A549 (cell line): ENCODE measurements at regions not wholly inside any gene's neighbourhood (a gene's known extent, or its start where the extent isn't known, plus 50 kb on each side); places are given as distances from the start of the nearest gene placed in this dataset.

ENCODE experiments used
- CBX2 ChIP-seq: fragments of 200-600 bp; sonication (generic); IDR thresholded peaks from 2 replicates; pipeline ENCODE4 v1.6.1; 2016; ENCODE audit warnings: low read depth, mild to moderate bottlenecking, borderline replicate concordance
- EP300 ChIP-seq, 2 experiments: fragments of >200 bp; sonication (Bioruptor Twin); formaldehyde crosslinking; IDR thresholded peaks; 2 replicates in 1 of 2; 3 replicates in 1 of 2; pipeline ENCODE4 v1.6.1; 2016 to 2017
- JUNB ChIP-seq: fragments of >200 bp; sonication (Bioruptor Twin); formaldehyde crosslinking; IDR thresholded peaks from 2 replicates; pipeline ENCODE4 v1.6.1; 2016
- KDM1A ChIP-seq: fragments of 200-600 bp; sonication (generic); IDR thresholded peaks from 2 replicates; pipeline ENCODE4 v1.6.1; 2016; ENCODE audit warnings: low read depth, mild to moderate bottlenecking
- KDM5A ChIP-seq: fragments of 200-600 bp; sonication (generic); IDR thresholded peaks from 2 replicates; pipeline ENCODE4 v1.6.1; 2016; ENCODE audit warnings: antibody characterized with exemption, mild to moderate bottlenecking
- MAZ ChIP-seq: fragments of 150-350 bp; IDR thresholded peaks from 2 replicates; pipeline ENCODE4 v1.6.1; 2014; ENCODE audit warnings: antibody characterized with exemption, low read depth, low read length, borderline replicate concordance
- POLR2A ChIP-seq: IDR thresholded peaks from 2 replicates; pipeline ENCODE4 v1.6.1; 2012; ENCODE audit warnings: mild to moderate bottlenecking, low read length
- POLR2AphosphoS2 ChIP-seq: conservative IDR thresholded peaks from 2 replicates; pipeline ENCODE4 v1.6.1; 2012; ENCODE audit warnings: low read length, improper control_type of control experiment, inconsistent platforms
- RAD21 ChIP-seq, 2 experiments: fragments of >200 bp in 1 of 2; sonication (Bioruptor Twin) in 1 of 2; formaldehyde crosslinking in 1 of 2; IDR thresholded peaks in 1 of 2; conservative IDR thresholded peaks in 1 of 2; 2 replicates in 1 of 2; 3 replicates in 1 of 2; pipeline ENCODE4 v1.6.1; 2012 to 2018; ENCODE audit warnings: inconsistent platforms in 1 of 2
- TP53 ChIP-seq: fragments of 250-450 bp; sonication (Bioruptor Pico); IDR thresholded peaks from 2 replicates; pipeline ENCODE4 v1.5.0; 2021; ENCODE audit warnings: mild to moderate bottlenecking, moderate library complexity
- TF ChIP-seq, protein P1 (sequence below): fragments of >200 bp; sonication (Bioruptor Twin); formaldehyde crosslinking; IDR thresholded peaks from 3 replicates; pipeline ENCODE4 v1.5.1; 2016
- TF ChIP-seq, protein P2 (sequence below): fragments of >200 bp; sonication (Bioruptor Twin); formaldehyde crosslinking; IDR thresholded peaks from 2 replicates; pipeline ENCODE4 v1.6.1; 2016

DNA sequence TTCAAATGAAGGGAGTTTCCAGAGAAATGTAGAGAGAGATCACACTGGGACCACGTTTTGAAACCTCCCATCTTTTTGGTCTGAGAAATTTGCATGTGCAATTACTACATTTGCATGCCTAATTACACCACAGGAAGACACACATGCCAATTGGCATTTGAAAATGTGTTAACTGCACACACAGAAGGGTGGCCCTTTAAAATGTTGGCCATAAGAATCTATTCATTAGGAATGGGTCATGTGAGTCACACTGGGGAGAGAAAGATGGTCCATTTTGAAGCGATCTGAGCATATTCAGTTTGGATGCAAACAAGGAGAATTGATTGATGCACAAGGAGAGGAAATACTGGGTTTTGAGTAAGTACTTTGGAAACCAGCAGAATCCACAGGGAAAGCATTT, 1407.1 kb upstream of the ACVR2A start:
- TF ChIP-seq, protein P1, sequence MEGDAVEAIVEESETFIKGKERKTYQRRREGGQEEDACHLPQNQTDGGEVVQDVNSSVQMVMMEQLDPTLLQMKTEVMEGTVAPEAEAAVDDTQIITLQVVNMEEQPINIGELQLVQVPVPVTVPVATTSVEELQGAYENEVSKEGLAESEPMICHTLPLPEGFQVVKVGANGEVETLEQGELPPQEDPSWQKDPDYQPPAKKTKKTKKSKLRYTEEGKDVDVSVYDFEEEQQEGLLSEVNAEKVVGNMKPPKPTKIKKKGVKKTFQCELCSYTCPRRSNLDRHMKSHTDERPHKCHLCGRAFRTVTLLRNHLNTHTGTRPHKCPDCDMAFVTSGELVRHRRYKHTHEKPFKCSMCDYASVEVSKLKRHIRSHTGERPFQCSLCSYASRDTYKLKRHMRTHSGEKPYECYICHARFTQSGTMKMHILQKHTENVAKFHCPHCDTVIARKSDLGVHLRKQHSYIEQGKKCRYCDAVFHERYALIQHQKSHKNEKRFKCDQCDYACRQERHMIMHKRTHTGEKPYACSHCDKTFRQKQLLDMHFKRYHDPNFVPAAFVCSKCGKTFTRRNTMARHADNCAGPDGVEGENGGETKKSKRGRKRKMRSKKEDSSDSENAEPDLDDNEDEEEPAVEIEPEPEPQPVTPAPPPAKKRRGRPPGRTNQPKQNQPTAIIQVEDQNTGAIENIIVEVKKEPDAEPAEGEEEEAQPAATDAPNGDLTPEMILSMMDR, result no peak
- TF ChIP-seq JUNB, result no peak
- TF ChIP-seq RAD21 (conservative IDR thresholded peaks at IDR 0.05 in 1 of 2, IDR thresholded peaks at IDR 0.05 in 1 of 2), result no peak
- no peak for TF ChIP-seq KDM5A
- no peak for TF ChIP-seq POLR2A
- no peak for TF ChIP-seq CBX2
- no peak for TF ChIP-seq EP300 (IDR thresholded peaks at IDR 0.05)
- no peak for TF ChIP-seq MAZ
- TF ChIP-seq, protein P2, sequence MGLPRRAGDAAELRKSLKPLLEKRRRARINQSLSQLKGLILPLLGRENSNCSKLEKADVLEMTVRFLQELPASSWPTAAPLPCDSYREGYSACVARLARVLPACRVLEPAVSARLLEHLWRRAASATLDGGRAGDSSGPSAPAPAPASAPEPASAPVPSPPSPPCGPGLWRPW, result no peak
- TF ChIP-seq POLR2AphosphoS2, result no peak
- no peak for TF ChIP-seq TP53 (CRISPR knock-in tag)
- no peak for TF ChIP-seq KDM1A
